HEK293 (cell line): ENCODE measurements at regions not wholly inside any gene's neighbourhood (a gene's known extent, or its start where the extent isn't known, plus 50 kb on each side); places are given as distances from the start of the nearest gene placed in this dataset.

ENCODE experiments used
- CTCF ChIA-PET: fragments of 350-600 bp; formaldehyde crosslinking; extraction: SDS; loops from one replicate; lab custom pipeline; 2021; ENCODE audit warnings: antibody characterized with exemption; lab: Yijun Ruan, JAX
- POLR2A ChIA-PET: fragments of 300-600 bp; formaldehyde crosslinking; extraction: SDS; loops from one replicate; lab custom pipeline; 2020; ENCODE audit warnings: antibody characterized with exemption, inconsistent platforms; lab: Yijun Ruan, JAX
- H3K27ac ChIP-seq: fragments of 200-500 bp; sonication (Bioruptor generic); 2 replicates; pipeline ENCODE4 v1.5.1; 2014; ENCODE audit warnings: low read depth, low read length, control low read depth, inconsistent platforms; ENCODE audit errors: extremely low read depth
- H3K36me3 ChIP-seq, 2 experiments: fragments of 200-500 bp in 1 of 2; sonication (Bioruptor generic) in 1 of 2; 1 replicate in 1 of 2; 2 replicates in 1 of 2; pipeline ENCODE4 v1.5.1; 2014 to 2017; ENCODE audit warnings: inconsistent platforms in 2 of 2, low read length in 2 of 2; ENCODE audit not compliant: control insufficient read depth in 2 of 2, insufficient read depth in 1 of 2
- H3K4me1 ChIP-seq: fragments of 200-500 bp; sonication (Bioruptor generic); 2 replicates; pipeline ENCODE4 v1.5.1; 2014; ENCODE audit warnings: mild to moderate bottlenecking, low read length, inconsistent platforms; ENCODE audit not compliant: control insufficient read depth, insufficient read depth
- H3K4me3 ChIP-seq: 2 replicates; pipeline ENCODE4 v1.5.1; 2011; ENCODE audit warnings: low read depth, mild to moderate bottlenecking, control low read depth, low read length, moderate library complexity
- H3K9me3 ChIP-seq: fragments of 200-500 bp; sonication (Bioruptor generic); 2 replicates; pipeline ENCODE4 v1.5.1; 2014; ENCODE audit warnings: low read depth, low read length, inconsistent platforms; ENCODE audit not compliant: control insufficient read depth, insufficient read depth
- CTCF ChIP-seq: fragments of 450-650 bp; formaldehyde crosslinking; IDR thresholded peaks from 2 replicates; pipeline ENCODE4 v1.5.1; 2016; ENCODE audit warnings: missing biosample characterization, missing genetic modification characterization
- TSHZ1 ChIP-seq: fragments of 450-650 bp; formaldehyde crosslinking; IDR thresholded peaks from 2 replicates; pipeline ENCODE4 v1.5.1; 2016; ENCODE audit warnings: missing biosample characterization, missing genetic modification characterization, borderline replicate concordance
- ZBTB8A ChIP-seq: fragments of 450-650 bp; formaldehyde crosslinking; IDR thresholded peaks from 2 replicates; pipeline ENCODE4 v1.5.1; 2016; ENCODE audit warnings: missing biosample characterization, missing genetic modification characterization
- ZFHX2 ChIP-seq: fragments of 450-650 bp; formaldehyde crosslinking; conservative IDR thresholded peaks from 2 replicates; pipeline ENCODE4 v1.5.1; 2016; ENCODE audit warnings: missing biosample characterization, missing genetic modification characterization
- ZNF10 ChIP-seq: fragments of 450-650 bp; formaldehyde crosslinking; IDR thresholded peaks from 2 replicates; pipeline ENCODE4 v1.5.1; 2017; ENCODE audit warnings: missing biosample characterization, missing genetic modification characterization
- ZNF175 ChIP-seq: fragments of 450-650 bp; formaldehyde crosslinking; IDR thresholded peaks from 2 replicates; pipeline ENCODE4 v1.5.1; 2016; ENCODE audit warnings: missing biosample characterization, missing genetic modification characterization
- ZNF221 ChIP-seq: fragments of 450-650 bp; formaldehyde crosslinking; IDR thresholded peaks from 2 replicates; pipeline ENCODE4 v1.5.1; 2017; ENCODE audit warnings: missing biosample characterization, missing genetic modification characterization, borderline replicate concordance
- ZNF362 ChIP-seq: fragments of 450-650 bp; formaldehyde crosslinking; IDR thresholded peaks from 2 replicates; pipeline ENCODE4 v1.5.1; 2016; ENCODE audit warnings: missing biosample characterization, missing genetic modification characterization
- ZNF488 ChIP-seq: fragments of 450-650 bp; formaldehyde crosslinking; IDR thresholded peaks from 2 replicates; pipeline ENCODE4 v1.5.1; 2016; ENCODE audit warnings: missing biosample characterization, missing genetic modification characterization
- ZNF530 ChIP-seq: fragments of 450-650 bp; formaldehyde crosslinking; IDR thresholded peaks from 2 replicates; pipeline ENCODE4 v1.5.1; 2016; ENCODE audit warnings: low read depth, missing biosample characterization, missing genetic modification characterization
- ZNF610 ChIP-seq: fragments of 450-650 bp; formaldehyde crosslinking; IDR thresholded peaks from 2 replicates; pipeline ENCODE4 v1.5.1; 2016; ENCODE audit warnings: missing biosample characterization, missing genetic modification characterization, borderline replicate concordance
- ZNF654 ChIP-seq: fragments of 450-650 bp; formaldehyde crosslinking; IDR thresholded peaks from 2 replicates; pipeline ENCODE4 v1.5.1; 2016; ENCODE audit warnings: low read depth, missing biosample characterization, missing genetic modification characterization
- ZNF658 ChIP-seq: fragments of 450-650 bp; formaldehyde crosslinking; IDR thresholded peaks from 2 replicates; pipeline ENCODE4; 2016; ENCODE audit warnings: missing biosample characterization, missing genetic modification characterization
- ZNF747 ChIP-seq: fragments of 450-650 bp; formaldehyde crosslinking; IDR thresholded peaks from 2 replicates; pipeline ENCODE4 v1.5.1; 2016; ENCODE audit warnings: missing biosample characterization, missing genetic modification characterization
- ZNF777 ChIP-seq: fragments of 450-650 bp; formaldehyde crosslinking; IDR thresholded peaks from 2 replicates; pipeline ENCODE4 v1.5.1; 2017; ENCODE audit warnings: missing biosample characterization, missing genetic modification characterization, borderline replicate concordance
- TF ChIP-seq, protein P1 (sequence below): fragments of 450-650 bp; formaldehyde crosslinking; IDR thresholded peaks from 2 replicates; pipeline ENCODE4 v1.5.1; 2016; ENCODE audit warnings: missing biosample characterization, missing genetic modification characterization
- TF ChIP-seq, protein P2 (sequence below): fragments of 450-650 bp; formaldehyde crosslinking; IDR thresholded peaks from 2 replicates; pipeline ENCODE4 v1.5.1; 2016; ENCODE audit warnings: missing biosample characterization, missing genetic modification characterization, borderline replicate concordance

GRCh38 chr1:221075911-221076310, 196.7 kb downstream of the HLX start (continued):
- no peak for TF ChIP-seq CTCF
- TF ChIP-seq, protein P1, sequence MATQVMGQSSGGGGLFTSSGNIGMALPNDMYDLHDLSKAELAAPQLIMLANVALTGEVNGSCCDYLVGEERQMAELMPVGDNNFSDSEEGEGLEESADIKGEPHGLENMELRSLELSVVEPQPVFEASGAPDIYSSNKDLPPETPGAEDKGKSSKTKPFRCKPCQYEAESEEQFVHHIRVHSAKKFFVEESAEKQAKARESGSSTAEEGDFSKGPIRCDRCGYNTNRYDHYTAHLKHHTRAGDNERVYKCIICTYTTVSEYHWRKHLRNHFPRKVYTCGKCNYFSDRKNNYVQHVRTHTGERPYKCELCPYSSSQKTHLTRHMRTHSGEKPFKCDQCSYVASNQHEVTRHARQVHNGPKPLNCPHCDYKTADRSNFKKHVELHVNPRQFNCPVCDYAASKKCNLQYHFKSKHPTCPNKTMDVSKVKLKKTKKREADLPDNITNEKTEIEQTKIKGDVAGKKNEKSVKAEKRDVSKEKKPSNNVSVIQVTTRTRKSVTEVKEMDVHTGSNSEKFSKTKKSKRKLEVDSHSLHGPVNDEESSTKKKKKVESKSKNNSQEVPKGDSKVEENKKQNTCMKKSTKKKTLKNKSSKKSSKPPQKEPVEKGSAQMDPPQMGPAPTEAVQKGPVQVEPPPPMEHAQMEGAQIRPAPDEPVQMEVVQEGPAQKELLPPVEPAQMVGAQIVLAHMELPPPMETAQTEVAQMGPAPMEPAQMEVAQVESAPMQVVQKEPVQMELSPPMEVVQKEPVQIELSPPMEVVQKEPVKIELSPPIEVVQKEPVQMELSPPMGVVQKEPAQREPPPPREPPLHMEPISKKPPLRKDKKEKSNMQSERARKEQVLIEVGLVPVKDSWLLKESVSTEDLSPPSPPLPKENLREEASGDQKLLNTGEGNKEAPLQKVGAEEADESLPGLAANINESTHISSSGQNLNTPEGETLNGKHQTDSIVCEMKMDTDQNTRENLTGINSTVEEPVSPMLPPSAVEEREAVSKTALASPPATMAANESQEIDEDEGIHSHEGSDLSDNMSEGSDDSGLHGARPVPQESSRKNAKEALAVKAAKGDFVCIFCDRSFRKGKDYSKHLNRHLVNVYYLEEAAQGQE (tag by site-specific recombination), result no peak

- Histone ChIP-seq H3K4me3 (no peak overlapping the region), H3K36me3 (no peaks in the 10 kb centered on the region), H3K27ac (no peak overlapping the region), H3K9me3 (no peaks in the 10 kb centered on the region), H3K4me1 (no peaks in the 10 kb centered on the region)
- ChIA-PET POLR2A (no interaction called here), CTCF (no interaction called here)
- TF ChIP-seq ZNF175 (tag by site-specific recombination), result no peak
- no peak for TF ChIP-seq ZNF362 (tag by site-specific recombination)
- no peak for TF ChIP-seq ZNF610 (tag by site-specific recombination)
- TF ChIP-seq ZNF221 (tag by site-specific recombination), result no peak
- no peak for TF ChIP-seq ZNF10
- TF ChIP-seq ZBTB8A (tag by site-specific recombination), result no peak
- TF ChIP-seq TSHZ1, result no peak
- TF ChIP-seq, protein P2, sequence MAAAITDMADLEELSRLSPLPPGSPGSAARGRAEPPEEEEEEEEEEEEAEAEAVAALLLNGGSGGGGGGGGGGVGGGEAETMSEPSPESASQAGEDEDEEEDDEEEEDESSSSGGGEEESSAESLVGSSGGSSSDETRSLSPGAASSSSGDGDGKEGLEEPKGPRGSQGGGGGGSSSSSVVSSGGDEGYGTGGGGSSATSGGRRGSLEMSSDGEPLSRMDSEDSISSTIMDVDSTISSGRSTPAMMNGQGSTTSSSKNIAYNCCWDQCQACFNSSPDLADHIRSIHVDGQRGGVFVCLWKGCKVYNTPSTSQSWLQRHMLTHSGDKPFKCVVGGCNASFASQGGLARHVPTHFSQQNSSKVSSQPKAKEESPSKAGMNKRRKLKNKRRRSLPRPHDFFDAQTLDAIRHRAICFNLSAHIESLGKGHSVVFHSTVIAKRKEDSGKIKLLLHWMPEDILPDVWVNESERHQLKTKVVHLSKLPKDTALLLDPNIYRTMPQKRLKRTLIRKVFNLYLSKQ (tag by site-specific recombination), result no peak
- no peak for TF ChIP-seq ZNF530 (tag by site-specific recombination)
- TF ChIP-seq ZNF658 (tag by site-specific recombination), result no peak
- TF ChIP-seq ZNF488 (tag by site-specific recombination), result no peak
- no peak for TF ChIP-seq ZNF747 (tag by site-specific recombination)
- no peak for TF ChIP-seq ZNF654
- no peak for TF ChIP-seq ZFHX2 (tag by site-specific recombination)
- TF ChIP-seq ZNF777 (tag by site-specific recombination), result no peak
Measured at GRCh38 chr1:221076391-221076811, 197.2 kb downstream of the HLX start.
